ENCODE measurements at regions not wholly inside any gene's neighbourhood (a gene's known extent, or its start where the extent isn't known, plus 50 kb on each side); places are given as distances from the start of the nearest gene placed in this dataset.

GRCh38 chr4:112944006-112944405 lies 105.4 kb upstream of the ANK2 start:
- TF ChIP-seq CTCF (IDR thresholded peaks at IDR 0.05; ENCODE audit: poor library complexity, severe bottlenecking): no peak
- TF ChIP-seq EZH2 (IDR thresholded peaks at IDR 0.05; ENCODE audit: borderline replicate concordance, insufficient read depth, low read length, poor library complexity, severe bottlenecking): no peak
- TF ChIP-seq RAD21 (conservative IDR thresholded peaks at IDR 0.05): no peak
- TF ChIP-seq EP300 (conservative IDR thresholded peaks at IDR 0.05; ENCODE audit: poor library complexity, severe bottlenecking): no peak
- TF ChIP-seq SMC3 (conservative IDR thresholded peaks at IDR 0.05; ENCODE audit: poor library complexity): no peak
- no peak for TF ChIP-seq REST (IDR thresholded peaks at IDR 0.05; ENCODE audit: borderline replicate concordance)
- no peak for TF ChIP-seq POLR2AphosphoS5 (IDR thresholded peaks at IDR 0.05)

Measured in neural cell (in vitro differentiated cells).